HepG2 (cell line): ENCODE measurements at regions not wholly inside any gene's neighbourhood (a gene's known extent, or its start where the extent isn't known, plus 50 kb on each side); places are given as distances from the start of the nearest gene placed in this dataset.

Source experiments
- ATAC-seq: fragments of 200-7000 bp; cut with Tn5 transposase; 3 replicates; pipeline ENCODE4 v1.9.1; 2020; ENCODE audit warnings: mild to moderate bottlenecking, moderate library complexity
- BruUV-seq: library from RNA; stranded (reverse); fragments of 400-500 nt; replicated peaks from 2 replicates; lab custom pipeline; 2021; lab: Mats Ljungman, UMichigan
- CTCF ChIA-PET: fragments of 300-600 bp; formaldehyde crosslinking; extraction: SDS; loops from one replicate; lab custom pipeline; 2021; ENCODE audit warnings: low total read pairs, inconsistent platforms, low intra/inter-chr PET ratio; lab: Yijun Ruan, JAX
- POLR2A ChIA-PET: fragments of 350-600 bp; sonication (Branson Sonifier 250); formaldehyde crosslinking; loops from one replicate; lab custom pipeline; 2020; ENCODE audit warnings: antibody characterized with exemption, inconsistent platforms; lab: Yijun Ruan, JAX
- DNase-seq: peaks from one replicate; pipeline ENCODE4 v3.0.0-alpha.2; 2015; ENCODE audit warnings: low spot score
- FAIRE-seq: peaks from 3 replicates; lab custom pipeline; 2011; peaks lifted over from hg19 to GRCh38; lab: Jason Lieb, UNC
- H2AFZ ChIP-seq: one replicate; pipeline ENCODE4 v1.6.1; 2011; ENCODE audit warnings: low read length, inconsistent platforms
- H3K27ac ChIP-seq: fragments of 300-600 bp; 3 replicates; pipeline ENCODE4 v1.8.0; 2011; ENCODE audit warnings: mixed run types, mild to moderate bottlenecking, mixed read lengths, low read length, inconsistent platforms; ENCODE audit not compliant: insufficient read depth; ENCODE audit errors: extremely low read length
- H3K27me3 ChIP-seq, 2 experiments: fragments of 200-600 bp in 1 of 2; 2 replicates in 1 of 2; 3 replicates in 1 of 2; pipeline versions ENCODE4 v1.6.0 to v1.8.0; 2011; ENCODE audit warnings: low read length in 2 of 2, mild to moderate bottlenecking in 2 of 2, moderate library complexity in 2 of 2, inconsistent platforms in 1 of 2; ENCODE audit not compliant: insufficient read depth in 2 of 2, control insufficient read depth in 1 of 2
- H3K36me3 ChIP-seq, 2 experiments: fragments of 200-600 bp in 1 of 2; replicated peaks in 1 of 2; 2 replicates in 1 of 2; 3 replicates in 1 of 2; pipeline versions ENCODE4 v1.5.1 to v1.8.0; 2011; ENCODE audit warnings: low read length in 2 of 2, inconsistent platforms in 1 of 2; ENCODE audit not compliant: insufficient read depth in 2 of 2, control insufficient read depth in 1 of 2
- H3K4me1 ChIP-seq: 2 replicates; pipeline ENCODE4 v1.5.1; 2012; ENCODE audit warnings: low read length, inconsistent platforms; ENCODE audit not compliant: insufficient read depth
- H3K4me2 ChIP-seq: 2 replicates; pipeline ENCODE4 v1.6.0; 2011; ENCODE audit warnings: low read depth, low read length, inconsistent platforms
- H3K4me3 ChIP-seq, 3 experiments: fragments of 200-600 bp in 1 of 3; sonication (generic), shearing (Covaris generic) in 1 of 3; replicated peaks in 1 of 3; 2 replicates each; pipeline ENCODE4 v1.5.1; 2011 to 2016; ENCODE audit warnings: low read length in 3 of 3, inconsistent platforms in 2 of 3, low read depth in 2 of 3, mild to moderate bottlenecking in 2 of 3, control low read depth in 1 of 3, mixed read lengths in 1 of 3; ENCODE audit not compliant: insufficient read depth in 1 of 3
- H3K79me2 ChIP-seq: one replicate; pipeline ENCODE4 v1.6.1; 2011; ENCODE audit warnings: low read length, inconsistent platforms; ENCODE audit not compliant: insufficient read depth
- H3K9ac ChIP-seq: 2 replicates; pipeline ENCODE4 v1.6.0; 2011; ENCODE audit warnings: mild to moderate bottlenecking, low read depth, low read length, inconsistent platforms; ENCODE audit not compliant: insufficient read depth
- H3K9me3 ChIP-seq: 2 replicates; pipeline ENCODE4 v1.5.1; 2012; ENCODE audit warnings: mild to moderate bottlenecking, low read length
- H4K20me1 ChIP-seq: 2 replicates; pipeline ENCODE4 v1.6.0; 2011; ENCODE audit warnings: inconsistent platforms, mild to moderate bottlenecking, low read length, moderate library complexity; ENCODE audit not compliant: insufficient read depth
- STAG1 ChIP-seq: sonication (generic); formaldehyde crosslinking; IDR thresholded peaks from 2 replicates; pipeline ENCODE4 v1.4.0; 2020; ENCODE audit warnings: missing genetic modification reagents
- TSC22D2 ChIP-seq: sonication (generic); formaldehyde crosslinking; IDR thresholded peaks from 2 replicates; pipeline ENCODE4 v1.5.1; 2020; ENCODE audit warnings: missing genetic modification reagents, mild to moderate bottlenecking, borderline replicate concordance
- ZFY ChIP-seq: sonication (generic); formaldehyde crosslinking; IDR thresholded peaks from 2 replicates; pipeline ENCODE4 v1.4.0; 2020; ENCODE audit warnings: missing genetic modification reagents
- ZNF766 ChIP-seq: sonication (generic); formaldehyde crosslinking; IDR thresholded peaks from 2 replicates; pipeline ENCODE4 v1.5.0; 2020; ENCODE audit warnings: missing genetic modification reagents, borderline replicate concordance
- ZNF777 ChIP-seq: sonication (generic); formaldehyde crosslinking; IDR thresholded peaks from 2 replicates; pipeline ENCODE4 v1.4.0; 2020; ENCODE audit warnings: missing genetic modification reagents
- WGBS: methylation state at CpG from one replicate; pipeline ENCODE4 v1.1.6; 2017; ENCODE audit warnings: low lambda C conversion rate; 5-methylcytosine and 5-hydroxymethylcytosine counted together
- in situ Hi-C: cut with HindIII; loops from 2 replicates; pipeline ENCODE4 v1.10.0; 2017; ENCODE audit warnings: low pct_unique_long_range_greater_than_20kb; ENCODE audit not compliant: extremely low pct_ligation_motif_present
- intact Hi-C: fragments of 100-400 bp; cut with micrococcal nuclease; formaldehyde crosslinking; loops from one replicate; pipeline ENCODE4 v1.10.0; 2022; ENCODE audit not compliant: unreplicated experiment
- TF ChIP-seq, protein P1 (sequence below): IDR thresholded peaks from 2 replicates; pipeline ENCODE4 v1.4.0; 2020; ENCODE audit warnings: mild to moderate bottlenecking, missing genetic modification reagents
- TF ChIP-seq, protein P2 (sequence below): sonication (generic); formaldehyde crosslinking; IDR thresholded peaks from 2 replicates; pipeline ENCODE4 v1.5.0; 2020; ENCODE audit warnings: missing genetic modification reagents
- TF ChIP-seq, protein P3 (sequence below): sonication (generic); formaldehyde crosslinking; IDR thresholded peaks from 2 replicates; pipeline ENCODE4 v1.5.1; 2020; ENCODE audit warnings: mild to moderate bottlenecking, missing genetic modification reagents, borderline replicate concordance
- TF ChIP-seq, protein P4 (sequence below): sonication (generic); formaldehyde crosslinking; IDR thresholded peaks from 2 replicates; pipeline ENCODE4 v1.5.0; 2020; ENCODE audit warnings: mild to moderate bottlenecking, missing genetic modification reagents

DNA sequence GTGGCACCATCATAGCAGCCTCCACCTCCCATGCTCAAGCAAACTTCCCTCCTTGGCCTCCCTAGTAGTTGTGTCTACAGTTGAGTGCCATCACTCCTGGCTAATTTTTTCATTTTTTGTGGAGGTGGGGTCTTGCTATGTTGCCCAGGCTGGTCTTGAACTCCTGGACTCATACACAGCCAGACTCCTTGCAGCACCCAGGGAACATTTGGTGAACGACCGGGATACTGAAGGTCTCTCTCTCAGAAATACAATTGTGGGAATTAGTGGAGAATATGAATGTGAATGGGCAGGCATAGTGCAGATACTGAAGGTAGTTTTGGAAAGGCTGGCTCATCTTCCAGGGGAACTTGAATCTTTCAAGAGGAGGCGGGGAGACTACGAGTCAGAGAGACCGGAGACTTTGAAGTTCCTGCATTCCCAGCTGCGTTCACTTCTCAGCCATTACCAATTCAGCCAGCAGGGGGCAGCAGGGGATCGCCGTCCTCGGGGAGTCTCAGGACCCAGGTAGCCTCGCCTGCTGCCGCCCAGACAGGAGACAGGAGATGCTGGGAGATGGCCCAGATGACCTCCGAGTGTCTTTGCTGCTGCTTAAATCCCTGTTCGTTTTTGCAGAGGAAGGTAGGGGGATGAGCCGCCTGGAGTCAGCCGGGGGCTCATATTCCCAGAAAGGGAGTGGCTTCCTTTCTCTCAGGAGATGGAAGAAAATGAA is 68.6 kb downstream of the HAPSTR1 start:
- no TSS peak for BruUV-seq
- 5% methylated on average over 10 of the region's 15 CpGs for WGBS
- H3K9ac ChIP-seq = no peak overlapping the region
- TF ChIP-seq, protein P1, sequence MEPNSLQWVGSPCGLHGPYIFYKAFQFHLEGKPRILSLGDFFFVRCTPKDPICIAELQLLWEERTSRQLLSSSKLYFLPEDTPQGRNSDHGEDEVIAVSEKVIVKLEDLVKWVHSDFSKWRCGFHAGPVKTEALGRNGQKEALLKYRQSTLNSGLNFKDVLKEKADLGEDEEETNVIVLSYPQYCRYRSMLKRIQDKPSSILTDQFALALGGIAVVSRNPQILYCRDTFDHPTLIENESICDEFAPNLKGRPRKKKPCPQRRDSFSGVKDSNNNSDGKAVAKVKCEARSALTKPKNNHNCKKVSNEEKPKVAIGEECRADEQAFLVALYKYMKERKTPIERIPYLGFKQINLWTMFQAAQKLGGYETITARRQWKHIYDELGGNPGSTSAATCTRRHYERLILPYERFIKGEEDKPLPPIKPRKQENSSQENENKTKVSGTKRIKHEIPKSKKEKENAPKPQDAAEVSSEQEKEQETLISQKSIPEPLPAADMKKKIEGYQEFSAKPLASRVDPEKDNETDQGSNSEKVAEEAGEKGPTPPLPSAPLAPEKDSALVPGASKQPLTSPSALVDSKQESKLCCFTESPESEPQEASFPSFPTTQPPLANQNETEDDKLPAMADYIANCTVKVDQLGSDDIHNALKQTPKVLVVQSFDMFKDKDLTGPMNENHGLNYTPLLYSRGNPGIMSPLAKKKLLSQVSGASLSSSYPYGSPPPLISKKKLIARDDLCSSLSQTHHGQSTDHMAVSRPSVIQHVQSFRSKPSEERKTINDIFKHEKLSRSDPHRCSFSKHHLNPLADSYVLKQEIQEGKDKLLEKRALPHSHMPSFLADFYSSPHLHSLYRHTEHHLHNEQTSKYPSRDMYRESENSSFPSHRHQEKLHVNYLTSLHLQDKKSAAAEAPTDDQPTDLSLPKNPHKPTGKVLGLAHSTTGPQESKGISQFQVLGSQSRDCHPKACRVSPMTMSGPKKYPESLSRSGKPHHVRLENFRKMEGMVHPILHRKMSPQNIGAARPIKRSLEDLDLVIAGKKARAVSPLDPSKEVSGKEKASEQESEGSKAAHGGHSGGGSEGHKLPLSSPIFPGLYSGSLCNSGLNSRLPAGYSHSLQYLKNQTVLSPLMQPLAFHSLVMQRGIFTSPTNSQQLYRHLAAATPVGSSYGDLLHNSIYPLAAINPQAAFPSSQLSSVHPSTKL (CRISPR knock-in tag) = peak; percentile 52; the same call in 1 of the 2 replicates
- TF ChIP-seq, protein P2, sequence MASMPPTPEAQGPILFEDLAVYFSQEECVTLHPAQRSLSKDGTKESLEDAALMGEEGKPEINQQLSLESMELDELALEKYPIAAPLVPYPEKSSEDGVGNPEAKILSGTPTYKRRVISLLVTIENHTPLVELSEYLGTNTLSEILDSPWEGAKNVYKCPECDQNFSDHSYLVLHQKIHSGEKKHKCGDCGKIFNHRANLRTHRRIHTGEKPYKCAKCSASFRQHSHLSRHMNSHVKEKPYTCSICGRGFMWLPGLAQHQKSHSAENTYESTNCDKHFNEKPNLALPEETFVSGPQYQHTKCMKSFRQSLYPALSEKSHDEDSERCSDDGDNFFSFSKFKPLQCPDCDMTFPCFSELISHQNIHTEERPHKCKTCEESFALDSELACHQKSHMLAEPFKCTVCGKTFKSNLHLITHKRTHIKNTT (CRISPR knock-in tag) = no peak
- TF ChIP-seq STAG1 (CRISPR knock-in tag) (peak; percentile 95), TSC22D2 (CRISPR knock-in tag) (0 out of 2 replicates have a peak, but pooled peaks have one; percentile 49), ZNF766 (CRISPR knock-in tag) (0 out of 2 replicates have a peak, but pooled peaks have one; percentile 29), ZFY (CRISPR knock-in tag) (0 out of 2 replicates have a peak, but pooled peaks have one; percentile 22), ZNF777 (0 out of 2 replicates have a peak, but pooled peaks have one; percentile 24)
- TF ChIP-seq, protein P3, sequence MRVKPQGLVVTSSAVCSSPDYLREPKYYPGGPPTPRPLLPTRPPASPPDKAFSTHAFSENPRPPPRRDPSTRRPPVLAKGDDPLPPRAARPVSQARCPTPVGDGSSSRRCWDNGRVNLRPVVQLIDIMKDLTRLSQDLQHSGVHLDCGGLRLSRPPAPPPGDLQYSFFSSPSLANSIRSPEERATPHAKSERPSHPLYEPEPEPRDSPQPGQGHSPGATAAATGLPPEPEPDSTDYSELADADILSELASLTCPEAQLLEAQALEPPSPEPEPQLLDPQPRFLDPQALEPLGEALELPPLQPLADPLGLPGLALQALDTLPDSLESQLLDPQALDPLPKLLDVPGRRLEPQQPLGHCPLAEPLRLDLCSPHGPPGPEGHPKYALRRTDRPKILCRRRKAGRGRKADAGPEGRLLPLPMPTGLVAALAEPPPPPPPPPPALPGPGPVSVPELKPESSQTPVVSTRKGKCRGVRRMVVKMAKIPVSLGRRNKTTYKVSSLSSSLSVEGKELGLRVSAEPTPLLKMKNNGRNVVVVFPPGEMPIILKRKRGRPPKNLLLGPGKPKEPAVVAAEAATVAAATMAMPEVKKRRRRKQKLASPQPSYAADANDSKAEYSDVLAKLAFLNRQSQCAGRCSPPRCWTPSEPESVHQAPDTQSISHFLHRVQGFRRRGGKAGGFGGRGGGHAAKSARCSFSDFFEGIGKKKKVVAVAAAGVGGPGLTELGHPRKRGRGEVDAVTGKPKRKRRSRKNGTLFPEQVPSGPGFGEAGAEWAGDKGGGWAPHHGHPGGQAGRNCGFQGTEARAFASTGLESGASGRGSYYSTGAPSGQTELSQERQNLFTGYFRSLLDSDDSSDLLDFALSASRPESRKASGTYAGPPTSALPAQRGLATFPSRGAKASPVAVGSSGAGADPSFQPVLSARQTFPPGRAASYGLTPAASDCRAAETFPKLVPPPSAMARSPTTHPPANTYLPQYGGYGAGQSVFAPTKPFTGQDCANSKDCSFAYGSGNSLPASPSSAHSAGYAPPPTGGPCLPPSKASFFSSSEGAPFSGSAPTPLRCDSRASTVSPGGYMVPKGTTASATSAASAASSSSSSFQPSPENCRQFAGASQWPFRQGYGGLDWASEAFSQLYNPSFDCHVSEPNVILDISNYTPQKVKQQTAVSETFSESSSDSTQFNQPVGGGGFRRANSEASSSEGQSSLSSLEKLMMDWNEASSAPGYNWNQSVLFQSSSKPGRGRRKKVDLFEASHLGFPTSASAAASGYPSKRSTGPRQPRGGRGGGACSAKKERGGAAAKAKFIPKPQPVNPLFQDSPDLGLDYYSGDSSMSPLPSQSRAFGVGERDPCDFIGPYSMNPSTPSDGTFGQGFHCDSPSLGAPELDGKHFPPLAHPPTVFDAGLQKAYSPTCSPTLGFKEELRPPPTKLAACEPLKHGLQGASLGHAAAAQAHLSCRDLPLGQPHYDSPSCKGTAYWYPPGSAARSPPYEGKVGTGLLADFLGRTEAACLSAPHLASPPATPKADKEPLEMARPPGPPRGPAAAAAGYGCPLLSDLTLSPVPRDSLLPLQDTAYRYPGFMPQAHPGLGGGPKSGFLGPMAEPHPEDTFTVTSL (CRISPR knock-in tag) = no peak
- TF ChIP-seq, protein P4, sequence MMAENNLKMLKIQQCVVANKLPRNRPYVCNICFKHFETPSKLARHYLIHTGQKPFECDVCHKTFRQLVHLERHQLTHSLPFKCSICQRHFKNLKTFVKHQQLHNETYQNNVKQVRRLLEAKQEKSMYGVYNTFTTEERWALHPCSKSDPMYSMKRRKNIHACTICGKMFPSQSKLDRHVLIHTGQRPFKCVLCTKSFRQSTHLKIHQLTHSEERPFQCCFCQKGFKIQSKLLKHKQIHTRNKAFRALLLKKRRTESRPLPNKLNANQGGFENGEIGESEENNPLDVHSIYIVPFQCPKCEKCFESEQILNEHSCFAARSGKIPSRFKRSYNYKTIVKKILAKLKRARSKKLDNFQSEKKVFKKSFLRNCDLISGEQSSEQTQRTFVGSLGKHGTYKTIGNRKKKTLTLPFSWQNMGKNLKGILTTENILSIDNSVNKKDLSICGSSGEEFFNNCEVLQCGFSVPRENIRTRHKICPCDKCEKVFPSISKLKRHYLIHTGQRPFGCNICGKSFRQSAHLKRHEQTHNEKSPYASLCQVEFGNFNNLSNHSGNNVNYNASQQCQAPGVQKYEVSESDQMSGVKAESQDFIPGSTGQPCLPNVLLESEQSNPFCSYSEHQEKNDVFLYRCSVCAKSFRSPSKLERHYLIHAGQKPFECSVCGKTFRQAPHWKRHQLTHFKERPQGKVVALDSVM = 0 out of 2 replicates have a peak, but pooled peaks have one; percentile 5

More for the DNA sequence above, 68.6 kb downstream of the HAPSTR1 start:
- ChIA-PET CTCF (interaction anchor here (1.0 to 3.1 kb wide), 2 partner anchors 66 to 1021 kb away, joined by 4 to 23 read pairs; partner anchors contain the start of gene GRIN2A), POLR2A (no interaction called here)
- Histone ChIP-seq H3K4me3 (no peak overlapping the region), H3K27ac (no peak overlapping the region), H3K27me3 (peaks cover 2 to 23% of the 10 kb centered on the region in 2 experiments; a peak in 4 of 5 replicates), H3K4me2 (no peak overlapping the region), H3K4me1 (peaks cover 14% of the 10 kb centered on the region), H2AFZ (no peak overlapping the region), H3K9me3 (no peaks in the 10 kb centered on the region), H3K79me2 (no peaks in the 10 kb centered on the region), H4K20me1 (no peaks in the 10 kb centered on the region), H3K36me3 (no peaks in the 10 kb centered on the region)
- in situ Hi-C loops (loop anchor here (5.0 kb wide), 2 partner anchors 67 to 1022 kb away; partner anchors contain the start of gene GRIN2A), intact Hi-C loops (loop anchor here (1.0 to 10.0 kb wide), 3 partner anchors 65 to 1012 kb away; no protein-coding TSS in a partner anchor)
- peak; percentile 94 for ATAC-seq
- peak; percentile 96 for FAIRE-seq
- DNase-seq = peak; percentile 67
